ES-I3 (cell line): ENCODE measurements at regions not wholly inside any gene's neighbourhood (a gene's known extent, or its start where the extent isn't known, plus 50 kb on each side); places are given as distances from the start of the nearest gene placed in this dataset.
A peak's percentile ranks its signal among the peaks of the same experiment; 100 is the strongest.
"Not testable (repeated sequence)": the region's sequence is repeated elsewhere in the genome, so short reads cannot be mapped to it uniquely, and the experiment has no call there.

Experiments
- H3K36me3 ChIP-seq: 2 replicates; pipeline ENCODE4 v1.6.1; 2013; ENCODE audit warnings: mild to moderate bottlenecking, low read length, control low read depth, moderate library complexity; ENCODE audit not compliant: insufficient read depth
- H3K4me1 ChIP-seq: 2 replicates; pipeline ENCODE4 v1.6.1; 2013; ENCODE audit warnings: mild to moderate bottlenecking, control low read depth, low read length; ENCODE audit not compliant: insufficient read depth
- H3K9ac ChIP-seq: 2 replicates; pipeline ENCODE4 v1.6.1; 2013; ENCODE audit warnings: low read depth, mild to moderate bottlenecking, low read length, moderate library complexity
- H3K9me3 ChIP-seq: 2 replicates; pipeline ENCODE4 v1.6.1; 2013; ENCODE audit warnings: mild to moderate bottlenecking, low read length, moderate library complexity; ENCODE audit not compliant: control insufficient read depth, insufficient read depth

DNA sequence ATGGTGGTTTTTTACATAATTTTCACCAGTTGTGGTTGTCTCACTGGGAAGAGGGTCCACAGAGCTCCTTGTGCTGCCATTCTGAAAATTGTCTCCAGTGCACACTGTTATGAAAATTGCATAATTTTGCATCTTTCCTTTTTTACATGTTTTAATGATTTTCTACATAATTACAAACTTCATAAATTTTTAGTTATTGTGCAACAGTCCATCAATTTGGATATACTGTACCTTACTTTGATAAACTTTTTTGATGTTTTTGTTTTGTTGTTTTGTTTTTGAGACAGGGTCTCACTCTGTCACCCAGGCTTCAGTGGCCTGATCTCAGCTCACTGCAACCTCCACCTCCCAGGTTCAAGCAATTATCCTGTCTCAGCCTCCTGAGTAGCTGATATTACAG lies 70.6 kb upstream of the AUTS2 start:
- H3K36me3 ChIP-seq: no peaks in the 10 kb centered on the region

DNA sequence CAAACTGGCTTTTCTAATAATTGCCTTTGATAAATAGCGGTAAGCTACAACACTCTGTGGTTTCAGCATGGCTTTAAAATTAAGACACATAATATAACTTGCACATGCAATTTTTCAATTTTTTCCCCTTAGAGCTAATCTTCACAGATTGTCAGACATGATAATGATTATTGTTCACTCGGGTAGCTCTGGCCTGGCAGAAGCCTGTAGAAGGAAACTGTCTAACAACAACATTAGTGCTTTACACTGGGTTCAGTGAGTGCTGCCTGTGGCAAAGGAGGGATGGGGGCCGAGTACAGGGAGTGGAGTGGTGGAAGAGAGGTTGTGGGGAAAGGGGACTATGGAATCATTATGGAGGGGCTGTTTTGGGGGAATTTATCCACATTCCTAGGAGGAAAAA lies 67.2 kb upstream of the AUTS2 start:
- Histone ChIP-seq H3K36me3 (no peaks in the 10 kb centered on the region), H3K9me3 (no peaks in the 10 kb centered on the region), H3K9ac (no peak overlapping the region), H3K4me1 (no peaks in the 10 kb centered on the region; the same call in 1 of the 2 replicates)

More for the DNA sequence above, 70.6 kb upstream of the AUTS2 start:
- H3K9me3 ChIP-seq: no peaks in the 10 kb centered on the region
- no peaks in the 10 kb centered on the region for H3K4me1 ChIP-seq
- no peak overlapping the region for H3K9ac ChIP-seq

DNA sequence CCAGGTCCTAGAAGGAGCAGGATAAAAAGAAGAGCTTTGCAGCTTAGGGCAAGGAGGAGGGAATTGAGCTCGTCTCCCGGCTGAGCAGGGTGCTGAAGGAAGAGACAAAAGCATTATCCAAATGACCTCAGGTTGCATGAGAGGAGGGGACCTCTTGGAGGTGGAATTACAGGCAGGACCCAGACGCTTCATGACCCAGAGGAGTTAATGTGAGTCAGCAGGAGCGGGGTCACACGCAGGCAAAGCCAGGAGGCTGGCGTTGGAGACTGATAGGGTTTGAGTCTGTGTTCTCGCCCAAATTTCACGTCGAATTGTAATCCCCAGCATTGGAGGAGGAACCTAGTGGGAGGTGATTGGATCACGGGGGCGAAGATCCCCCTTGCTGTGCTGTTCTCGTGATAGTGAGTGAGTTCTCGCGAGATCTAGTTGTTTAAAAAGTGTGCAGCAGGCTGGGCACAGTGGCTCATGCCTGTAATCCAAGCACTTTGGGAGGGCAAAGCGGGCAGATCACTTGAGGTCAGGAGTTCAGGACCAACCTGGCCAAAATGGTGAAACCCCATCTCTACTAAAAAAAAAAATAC lies 63.7 kb upstream of the AUTS2 start:
- Histone ChIP-seq H3K36me3 (no peaks in the 10 kb centered on the region), H3K9me3 (no peaks in the 10 kb centered on the region), H3K9ac (peak overlapping the region; percentile 25; the same call in 1 of the 2 replicates), H3K4me1 (peaks cover 4% of the 10 kb centered on the region; the same call in 1 of the 2 replicates)

DNA sequence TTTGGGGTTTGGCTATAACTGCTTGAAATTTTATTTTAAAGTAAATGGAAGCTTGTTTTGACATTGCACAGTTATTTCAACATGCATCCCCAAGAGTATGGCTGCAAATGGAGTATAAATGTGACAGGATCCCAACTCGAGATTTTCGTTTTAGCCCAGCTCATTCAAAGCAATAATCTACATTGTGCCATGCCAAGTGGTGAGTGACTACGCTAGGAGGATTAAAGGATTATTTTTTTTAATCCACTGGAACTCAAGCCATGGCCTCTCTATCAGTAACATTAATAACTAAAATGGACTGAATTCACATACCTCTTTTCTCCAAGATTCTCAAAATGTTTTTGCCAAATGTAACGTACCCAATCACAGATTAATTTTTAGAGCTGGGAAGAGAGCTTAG lies 60.6 kb upstream of the AUTS2 start:
- Histone ChIP-seq H3K9me3 (no peaks in the 10 kb centered on the region), H3K9ac (no peak overlapping the region), H3K4me1 (peaks cover 4% of the 10 kb centered on the region; the same call in 1 of the 2 replicates), H3K36me3 (no peaks in the 10 kb centered on the region)

DNA sequence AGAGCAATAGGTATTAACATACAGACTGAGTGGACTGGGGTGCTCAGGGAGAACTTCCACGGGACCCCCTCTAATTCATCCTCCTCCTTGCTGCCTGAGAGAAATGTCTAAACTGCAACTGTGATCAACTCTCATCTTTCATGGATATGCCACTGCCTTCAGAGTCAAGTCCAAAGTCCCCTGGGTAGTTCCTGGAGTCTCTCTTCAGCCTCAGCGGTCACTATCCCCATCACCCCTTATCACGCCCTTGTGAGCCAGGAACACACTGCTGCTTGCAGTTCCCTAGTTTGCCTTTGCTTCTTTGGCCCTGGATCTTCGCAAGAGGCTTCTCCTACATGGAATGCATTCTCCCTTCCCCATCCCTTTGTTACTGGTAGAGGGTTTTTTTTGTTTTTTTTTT lies 58.7 kb upstream of the AUTS2 start:
- no peaks in the 10 kb centered on the region for H3K9me3 ChIP-seq
- H3K9ac ChIP-seq: no peak overlapping the region
- H3K4me1 ChIP-seq: peaks cover 4% of the 10 kb centered on the region; the same call in 1 of the 2 replicates
- no peaks in the 10 kb centered on the region for H3K36me3 ChIP-seq

DNA sequence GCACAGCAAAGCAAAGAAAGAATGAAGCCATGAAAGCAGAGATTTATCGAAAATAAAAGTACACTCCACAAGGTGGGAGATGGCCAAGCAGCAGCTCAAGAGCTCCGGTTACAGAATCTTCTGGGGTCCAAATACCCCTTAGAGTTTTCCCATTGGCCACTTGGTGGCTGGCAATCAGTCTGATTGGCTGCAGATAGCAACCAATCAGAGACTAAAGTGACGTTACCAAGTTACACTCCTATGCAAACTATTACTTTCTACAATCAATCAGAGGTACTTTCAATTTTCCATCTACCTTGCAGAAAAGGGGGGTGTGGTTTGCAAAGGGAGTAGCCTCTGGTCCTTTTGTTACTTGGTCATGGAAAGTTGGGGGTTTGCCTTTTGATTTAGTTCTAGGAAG lies 58.0 kb upstream of the AUTS2 start:
- no peak overlapping the region for H3K9ac ChIP-seq
- H3K4me1 ChIP-seq: peaks cover 4% of the 10 kb centered on the region; the same call in 1 of the 2 replicates

DNA sequence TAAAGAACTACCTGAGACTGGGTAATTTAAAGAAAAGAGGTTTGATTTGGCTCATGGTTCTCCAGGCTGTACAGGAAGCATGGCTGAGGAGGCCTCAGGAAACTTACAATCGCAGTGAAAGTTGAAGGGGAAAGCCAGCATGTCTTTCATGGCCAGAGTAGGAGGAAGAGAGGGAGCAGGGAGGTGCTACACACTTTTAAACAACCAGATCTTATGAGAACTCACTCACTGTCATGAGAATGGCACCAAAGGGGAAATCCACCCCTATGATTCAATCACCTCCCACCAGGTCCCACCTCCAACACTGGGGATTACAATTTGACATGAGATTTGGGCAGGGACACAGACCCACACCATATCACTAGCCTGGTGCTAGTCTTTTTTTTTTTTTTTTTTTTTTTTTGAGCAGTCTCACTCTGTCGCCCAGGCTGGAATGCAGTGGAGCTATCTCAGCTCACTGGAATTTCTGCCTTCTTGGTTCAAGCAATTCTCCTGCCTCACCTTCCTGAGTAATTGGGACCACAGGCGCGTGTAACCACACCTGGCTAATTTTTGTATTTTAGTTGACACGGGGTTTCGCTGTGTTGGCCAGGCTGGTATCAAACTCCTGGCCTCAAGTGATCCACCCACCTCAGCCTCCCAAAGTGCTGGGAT lies 56.4 kb upstream of the AUTS2 start:
- H3K36me3 ChIP-seq, H3K9me3 ChIP-seq, H3K9ac ChIP-seq, H3K4me1 ChIP-seq: not testable (repeated sequence)

More for the DNA sequence above, 58.0 kb upstream of the AUTS2 start:
- no peaks in the 10 kb centered on the region for H3K9me3 ChIP-seq
- H3K36me3 ChIP-seq: no peaks in the 10 kb centered on the region

DNA sequence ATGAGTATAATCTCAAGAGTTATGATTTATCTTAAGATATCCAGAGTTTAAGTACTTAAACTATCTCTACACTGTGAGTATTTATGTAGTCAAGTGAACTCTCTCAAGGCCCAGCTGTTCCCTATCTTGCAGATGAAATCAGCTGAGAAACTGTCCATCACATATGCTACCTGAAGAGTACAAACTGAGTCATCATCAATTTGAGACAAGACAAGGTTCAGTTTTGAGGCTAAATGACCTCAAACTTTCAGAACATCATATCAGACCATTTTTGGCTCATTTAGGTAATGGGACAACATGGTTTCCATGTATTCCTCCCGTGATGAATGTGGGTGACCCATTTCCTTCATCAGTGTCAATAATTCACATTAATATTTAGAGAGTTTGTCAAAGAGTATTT lies 53.1 kb upstream of the AUTS2 start:
- Histone ChIP-seq H3K4me1 (no peaks in the 10 kb centered on the region), H3K9me3 (no peaks in the 10 kb centered on the region), H3K9ac (no peak overlapping the region), H3K36me3 (no peaks in the 10 kb centered on the region)
